Right kidney (tissue), 1 donor: ENCODE measurements at regions not wholly inside any gene's neighbourhood (a gene's known extent, or its start where the extent isn't known, plus 50 kb on each side); places are given as distances from the start of the nearest gene placed in this dataset.
"Not testable (repeated sequence)": the region's sequence is repeated elsewhere in the genome, so short reads cannot be mapped to it uniquely, and the experiment has no call there.

Source experiments
- DNase-seq: peaks from one replicate; pipeline ENCODE4 v3.0.0-alpha.2; 2016

DNA sequence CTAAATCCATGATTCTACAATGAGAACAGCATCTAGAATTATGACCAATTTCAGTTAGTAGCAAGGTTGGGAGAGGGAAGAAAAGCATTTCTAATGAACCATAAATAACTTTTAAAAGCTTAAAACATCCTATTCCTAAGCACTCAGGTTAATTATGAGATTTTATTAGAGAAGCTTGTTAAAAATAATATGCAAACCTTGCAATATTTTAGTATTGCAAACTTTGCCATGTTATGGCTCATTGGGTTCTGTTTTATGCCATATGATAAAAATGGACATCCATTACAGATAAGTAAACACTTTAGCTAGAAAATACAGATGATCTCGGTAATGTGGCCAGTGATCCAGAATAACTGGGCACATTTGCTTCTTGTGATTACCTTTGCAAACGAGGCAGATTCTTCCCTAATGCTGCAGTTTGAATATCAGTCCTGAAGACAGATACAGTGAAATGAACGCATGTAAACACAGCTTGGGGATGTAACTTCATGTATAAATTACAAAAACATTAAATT lies 447.0 kb downstream of the PLK2 start:
- no peak for DNase-seq

DNA sequence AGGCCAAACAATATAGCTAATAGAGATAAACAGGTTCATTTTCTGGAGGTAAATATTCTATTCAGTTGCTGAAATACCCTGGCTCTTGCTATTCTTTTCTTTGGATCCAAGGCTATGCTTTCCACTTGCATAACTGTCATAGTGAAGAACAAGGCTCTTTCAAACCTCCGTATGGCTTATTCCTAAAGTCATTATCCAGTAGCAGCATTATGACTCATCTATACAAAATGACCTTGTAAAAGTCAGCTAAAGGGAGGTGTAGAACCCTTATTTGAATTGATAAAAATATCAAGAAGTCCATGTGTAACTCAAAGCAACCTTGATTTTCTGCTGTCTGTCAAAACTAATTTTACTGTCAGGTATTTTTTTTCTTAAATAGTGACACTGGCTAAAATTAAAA lies 447.8 kb downstream of the PLK2 start:
- DNase-seq: no peak

DNA sequence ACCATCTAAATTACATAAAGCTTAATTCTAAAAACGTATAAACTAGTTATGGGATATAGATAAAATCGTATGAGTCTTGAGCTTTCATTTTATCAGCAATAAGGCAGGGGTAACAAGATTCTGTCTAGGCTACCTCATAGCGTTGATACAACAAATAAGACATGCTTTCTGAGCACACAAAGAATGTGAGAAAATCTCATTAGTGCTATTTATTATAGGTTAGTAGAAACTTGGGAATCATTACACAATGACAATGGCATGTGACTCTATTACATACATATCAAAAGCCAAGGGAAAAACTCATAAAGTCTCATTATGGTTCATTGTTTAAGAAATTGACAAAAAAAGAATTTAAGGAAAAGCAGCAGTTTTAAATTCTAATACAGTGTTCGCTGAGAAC lies 448.6 kb downstream of the PLK2 start:
- DNase-seq: no peak

DNA sequence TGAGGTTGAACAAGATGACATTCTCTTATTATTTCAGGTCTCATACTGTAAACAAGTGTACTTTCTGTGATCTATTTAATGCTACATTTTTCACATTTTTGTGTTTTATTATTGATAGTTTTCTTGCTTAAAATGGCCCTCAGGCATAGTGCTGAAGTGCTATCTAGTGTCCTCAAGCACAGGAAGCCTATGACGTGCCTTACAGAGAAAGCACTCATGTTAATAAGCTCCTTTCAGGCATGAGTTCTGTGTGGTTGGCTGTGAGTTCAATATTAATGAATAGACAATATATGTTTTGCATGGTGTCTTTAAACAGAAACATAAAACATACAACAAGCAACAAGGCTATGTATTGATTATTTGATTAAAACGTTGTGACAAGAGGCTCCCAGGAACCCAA lies 450.1 kb downstream of the PLK2 start:
- no peak for DNase-seq

DNA sequence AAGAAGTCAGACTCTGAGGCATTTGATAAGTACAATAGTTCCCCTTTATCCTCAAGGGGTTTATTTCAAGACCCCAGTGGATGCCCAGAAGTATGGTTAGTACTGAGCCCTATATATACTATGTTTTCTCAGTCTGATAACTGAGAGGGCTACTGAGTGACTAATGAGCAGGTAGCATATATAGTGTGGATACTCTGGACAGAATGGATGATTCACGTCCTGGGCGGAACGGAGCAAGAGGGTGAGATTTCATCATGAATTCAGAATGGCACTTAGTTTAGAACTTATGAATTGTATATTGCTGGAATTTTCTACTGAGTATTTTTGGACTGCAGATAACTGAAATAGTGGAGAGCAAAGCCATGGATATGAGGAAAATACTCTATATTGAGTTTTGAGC lies 457.6 kb downstream of the PLK2 start:
- DNase-seq: no peak

DNA sequence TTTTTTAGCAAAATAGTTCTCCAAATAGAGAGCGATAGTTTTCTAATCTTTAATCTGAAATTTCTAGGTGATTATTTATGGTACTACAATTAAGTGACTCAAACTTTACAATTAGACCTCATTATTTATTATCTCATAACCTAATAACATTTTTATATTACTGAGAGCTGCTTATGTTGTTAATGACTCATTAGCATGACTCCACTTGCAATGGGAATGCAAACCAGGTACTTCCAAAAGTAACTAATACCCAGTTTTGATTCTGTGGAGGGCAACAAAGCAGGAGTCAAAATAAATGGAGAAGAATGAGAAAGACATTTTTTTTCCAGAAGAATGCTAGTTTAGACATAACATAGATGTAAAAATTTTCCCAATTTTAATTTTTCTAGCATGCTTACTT lies 466.0 kb downstream of the PLK2 start:
- no peak for DNase-seq

DNA sequence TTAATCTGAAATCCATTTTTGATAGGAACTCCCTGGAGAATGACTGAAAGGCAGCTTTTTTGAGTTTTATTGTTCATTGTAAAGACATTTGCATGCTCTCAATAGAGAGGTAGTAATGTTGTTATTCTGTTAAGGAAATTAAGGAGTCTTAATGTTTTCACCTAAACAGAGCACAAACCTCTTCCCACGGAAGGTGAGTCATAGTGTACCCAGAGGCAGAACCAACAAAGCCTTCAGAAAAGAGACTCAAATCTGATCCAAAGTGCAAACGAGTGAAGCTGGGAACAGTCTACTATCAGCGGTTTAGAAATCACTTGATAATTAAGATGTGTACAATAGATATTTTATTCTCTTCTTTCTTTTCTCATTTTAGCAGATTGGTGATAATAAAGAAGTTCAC lies 470.5 kb downstream of the PLK2 start:
- no peak for DNase-seq

DNA sequence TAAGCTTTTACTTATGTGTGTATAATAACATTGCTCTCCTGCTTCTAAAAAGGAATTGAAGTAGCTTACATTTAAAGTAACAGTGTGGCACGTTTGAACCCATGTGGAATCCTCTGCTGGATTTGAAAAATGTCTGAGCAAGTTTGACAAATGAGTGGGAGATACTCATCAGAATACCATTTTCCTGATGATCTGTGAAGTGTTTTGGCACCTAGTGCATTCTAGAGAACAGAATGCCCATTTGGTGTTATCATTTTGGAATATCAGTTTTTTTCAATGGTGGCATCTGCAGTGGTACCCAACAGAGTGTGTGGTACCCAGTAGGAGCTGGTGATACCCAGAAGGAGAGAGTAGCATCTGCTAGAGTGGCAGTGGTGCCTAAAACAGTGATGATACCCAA lies 471.1 kb downstream of the PLK2 start:
- no peak for DNase-seq

DNA sequence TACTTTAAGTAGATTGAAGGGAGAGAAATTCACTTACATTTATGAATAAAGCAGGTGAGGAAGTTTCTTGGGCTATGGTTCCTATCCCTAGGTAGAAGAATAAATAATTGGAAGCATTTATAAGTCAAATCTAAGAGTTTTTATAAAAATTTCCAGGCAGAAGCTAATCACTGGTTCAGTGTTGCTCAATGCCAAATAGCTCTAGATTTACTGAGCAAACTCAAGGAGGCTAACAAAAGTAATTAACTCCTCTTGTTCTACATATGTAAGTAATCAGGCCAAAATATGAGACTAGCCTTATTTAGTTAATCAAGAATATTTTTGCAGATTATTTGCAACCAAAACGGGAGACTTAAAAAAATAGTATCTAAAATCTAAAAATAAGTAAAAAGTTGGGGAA lies 472.3 kb downstream of the PLK2 start:
- DNase-seq: no peak

DNA sequence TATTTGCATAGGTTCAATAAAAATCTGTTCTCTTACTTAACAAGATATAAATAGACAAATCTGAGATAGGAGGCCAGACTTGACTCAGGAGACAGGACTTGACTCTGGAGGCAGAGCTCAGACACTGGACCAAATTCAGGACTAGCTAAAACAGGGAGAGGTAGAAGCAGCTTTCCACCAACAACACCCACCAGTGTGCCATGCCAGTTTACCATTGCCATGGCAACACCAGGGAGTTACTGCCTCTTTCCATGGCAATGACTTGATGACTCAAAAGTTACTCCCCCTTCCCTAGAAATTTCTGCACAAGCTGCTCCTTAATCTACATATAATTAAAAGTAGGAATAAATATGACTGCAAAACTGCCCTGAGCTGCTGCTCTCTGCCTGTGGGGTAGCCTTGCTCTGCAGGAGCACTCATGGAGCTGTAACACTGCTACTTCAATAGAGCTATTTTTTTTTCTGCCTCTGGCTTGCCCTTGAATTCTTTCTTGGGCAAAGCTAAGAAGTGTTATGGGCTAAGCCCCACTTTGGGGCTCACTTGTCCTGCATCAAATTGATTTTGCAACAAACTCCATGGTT lies 473.0 kb downstream of the PLK2 start:
- DNase-seq: peak; percentile 8

DNA sequence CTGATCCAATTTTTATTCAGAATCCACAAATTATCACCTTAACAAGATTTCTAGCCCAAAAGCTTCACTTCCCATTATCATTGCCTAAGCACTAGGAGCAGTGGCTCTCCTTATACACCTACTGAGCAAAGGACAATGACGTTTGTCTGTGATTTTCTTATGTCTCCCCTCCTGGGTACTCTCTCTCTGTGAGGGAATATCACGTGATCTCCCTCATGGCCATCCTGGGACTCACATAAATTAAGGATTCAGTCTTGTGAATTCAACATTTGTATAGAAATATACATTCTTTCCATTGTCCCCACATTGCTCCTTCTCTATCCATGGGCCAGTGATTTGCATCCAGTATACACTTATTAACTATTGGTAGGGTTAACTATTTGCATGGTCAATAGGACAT lies 476.5 kb downstream of the PLK2 start:
- no peak for DNase-seq

DNA sequence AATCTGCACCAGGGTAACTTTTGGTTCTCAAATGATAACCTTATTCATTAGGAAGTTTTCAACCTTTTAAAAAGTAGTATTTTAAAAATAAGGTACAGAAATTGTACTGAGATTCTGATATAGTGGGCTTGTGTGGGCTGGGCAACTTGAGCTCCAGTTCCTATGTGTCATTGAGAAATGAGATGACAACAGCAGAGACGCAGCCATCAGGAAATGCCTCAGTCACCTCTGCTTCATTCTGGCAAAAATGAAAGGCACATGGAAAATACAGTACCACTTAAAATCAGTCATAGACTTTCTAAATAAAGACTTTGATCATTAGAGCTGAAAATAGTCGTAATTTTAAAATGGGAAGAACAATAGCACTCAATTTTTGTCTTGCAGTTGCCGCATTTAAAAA lies 480.2 kb downstream of the PLK2 start:
- DNase-seq: no peak

DNA sequence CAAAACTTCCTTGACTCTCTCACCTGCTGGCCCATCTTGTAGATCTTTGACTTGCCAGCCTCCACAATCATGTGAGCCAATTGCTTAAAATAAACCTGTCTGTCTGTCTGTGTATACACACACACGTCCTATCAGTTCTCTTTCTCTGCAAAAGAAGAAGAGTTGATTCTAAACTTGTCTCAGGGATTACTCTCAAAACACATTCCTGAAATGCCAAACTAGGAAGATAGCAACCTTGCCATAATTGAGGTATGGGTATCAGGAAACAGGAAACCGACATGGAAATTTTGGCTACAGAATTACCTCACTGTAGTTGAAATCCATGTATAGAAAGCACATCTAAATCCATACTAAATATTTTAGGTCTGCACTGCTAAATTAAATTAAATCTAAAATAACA lies 483.4 kb downstream of the PLK2 start:
- DNase-seq: no peak

DNA sequence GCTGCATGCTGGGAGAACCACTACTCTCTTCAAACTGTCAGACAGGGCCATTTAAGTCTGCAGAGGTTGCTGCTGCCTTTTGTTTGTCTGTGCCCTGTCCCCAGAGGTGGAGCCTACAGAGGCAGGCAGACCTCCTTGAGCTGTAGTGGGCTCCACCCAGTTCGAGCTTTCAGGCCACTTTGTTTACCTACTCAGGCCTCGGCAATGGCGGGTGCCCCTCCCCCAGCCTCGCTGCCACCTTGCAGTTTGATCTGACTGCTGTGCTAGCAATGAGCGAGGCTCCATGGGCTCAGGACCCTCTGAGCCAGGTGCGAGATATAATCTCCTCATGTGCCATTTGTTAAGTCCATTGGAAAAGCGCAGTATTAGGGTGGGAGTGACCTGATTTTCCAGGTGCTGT lies 487.8 kb downstream of the PLK2 start:
- not testable (repeated sequence) for DNase-seq

DNA sequence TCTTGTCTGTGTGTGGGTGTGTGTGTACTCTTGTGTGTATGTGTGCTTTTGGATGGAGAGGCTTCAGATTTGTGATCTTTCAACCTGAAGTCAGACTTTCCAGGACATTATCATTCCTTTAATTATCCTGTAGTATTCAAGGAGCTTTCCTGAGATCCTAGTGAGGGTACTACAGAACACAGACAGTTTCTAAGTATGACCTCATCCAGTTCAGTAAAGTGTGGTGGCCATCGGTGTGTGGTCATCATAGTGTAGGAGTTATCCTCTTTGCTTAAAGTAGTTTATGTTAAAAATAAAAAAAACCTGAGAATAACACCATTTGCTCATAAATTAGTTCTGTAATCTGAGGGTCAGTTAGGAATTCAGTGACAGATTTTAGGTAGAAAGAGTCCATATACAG lies 478.0 kb upstream of the ACTBL2 start:
- no peak for DNase-seq

DNA sequence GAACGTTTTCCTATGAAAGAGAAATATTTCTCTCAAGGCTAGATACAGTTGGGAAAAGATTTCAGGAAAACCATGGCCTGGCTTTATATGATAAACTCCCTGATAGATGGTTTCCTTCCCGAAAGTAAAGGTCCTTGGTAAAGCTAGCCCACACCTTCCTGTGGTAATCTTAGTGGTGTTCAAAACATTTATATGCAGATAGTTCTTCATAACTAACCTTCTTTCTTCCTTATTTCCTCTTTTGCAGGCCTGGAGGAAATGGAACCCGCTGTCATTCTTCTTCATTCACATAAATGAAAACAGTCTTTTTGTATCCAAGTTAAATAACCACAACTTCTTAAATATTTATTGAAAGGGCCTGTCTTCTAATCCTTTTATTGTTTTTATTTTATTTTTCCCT lies 474.0 kb upstream of the ACTBL2 start:
- DNase-seq: no peak

DNA sequence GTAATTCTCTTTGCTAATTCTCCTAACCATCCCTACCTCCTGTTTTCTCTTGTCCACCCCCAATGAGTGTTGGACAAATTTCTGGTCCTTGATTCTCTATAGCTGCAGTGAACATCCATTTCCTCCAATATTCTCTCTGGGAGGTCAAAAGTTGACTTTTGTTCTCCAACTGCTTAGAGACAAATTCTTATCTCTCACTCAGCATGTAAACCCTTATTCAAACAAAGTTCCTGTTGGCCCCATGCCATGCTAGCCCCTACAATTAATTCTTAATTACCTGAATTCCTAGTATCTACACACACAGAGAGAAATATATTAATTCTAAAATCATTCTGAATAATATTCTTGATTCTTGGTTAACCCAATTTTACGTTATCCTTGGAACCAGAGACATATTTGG lies 472.9 kb upstream of the ACTBL2 start:
- DNase-seq: no peak

DNA sequence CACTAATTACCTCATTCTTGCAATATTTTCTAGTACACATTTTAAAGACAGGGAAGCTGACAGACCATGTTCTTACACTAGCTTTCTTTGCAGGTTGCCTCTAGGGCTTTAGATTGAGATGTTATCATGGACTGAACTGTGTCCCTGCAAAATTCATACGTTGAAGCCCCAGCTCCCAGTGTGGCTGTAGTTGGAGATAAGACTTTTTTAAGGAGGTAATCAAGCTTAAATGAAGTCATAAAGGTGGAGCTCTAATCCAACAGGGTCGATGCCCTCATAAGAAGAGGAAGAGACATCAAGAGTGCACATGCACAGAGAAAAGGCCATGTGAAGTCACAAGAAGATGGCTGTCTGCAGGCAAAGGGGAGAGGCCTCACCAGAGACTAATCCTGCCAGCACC lies 471.2 kb upstream of the ACTBL2 start:
- no peak for DNase-seq

DNA sequence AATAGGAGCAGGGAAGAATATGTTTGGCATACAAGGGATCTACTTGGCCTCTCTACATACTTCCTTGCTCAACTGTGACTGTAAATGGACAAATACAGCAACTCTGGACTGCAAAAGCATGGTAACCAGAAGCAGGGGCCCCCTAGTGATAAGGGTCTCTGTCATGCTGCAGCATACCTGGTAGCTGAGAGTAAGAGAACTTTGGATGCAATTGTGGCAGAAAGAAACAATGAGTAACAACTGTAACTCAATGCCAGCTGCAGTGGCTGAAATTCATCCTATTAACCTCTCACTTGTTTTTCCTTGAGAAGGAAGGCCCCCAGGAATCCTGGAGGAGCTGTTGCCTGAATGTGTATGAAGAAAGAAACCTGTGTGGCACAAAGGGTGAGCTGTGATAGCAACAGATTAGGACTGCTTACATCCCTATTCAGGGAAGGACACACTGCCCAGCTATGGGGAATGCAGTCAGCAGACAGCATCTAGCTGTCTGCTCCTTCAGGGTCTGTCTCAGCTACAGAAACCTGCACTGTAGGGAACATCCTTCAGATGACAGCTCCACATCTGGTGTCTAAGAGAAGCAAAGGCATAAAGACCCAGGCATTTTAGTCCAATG lies 468.1 kb upstream of the ACTBL2 start:
- DNase-seq: no peak

DNA sequence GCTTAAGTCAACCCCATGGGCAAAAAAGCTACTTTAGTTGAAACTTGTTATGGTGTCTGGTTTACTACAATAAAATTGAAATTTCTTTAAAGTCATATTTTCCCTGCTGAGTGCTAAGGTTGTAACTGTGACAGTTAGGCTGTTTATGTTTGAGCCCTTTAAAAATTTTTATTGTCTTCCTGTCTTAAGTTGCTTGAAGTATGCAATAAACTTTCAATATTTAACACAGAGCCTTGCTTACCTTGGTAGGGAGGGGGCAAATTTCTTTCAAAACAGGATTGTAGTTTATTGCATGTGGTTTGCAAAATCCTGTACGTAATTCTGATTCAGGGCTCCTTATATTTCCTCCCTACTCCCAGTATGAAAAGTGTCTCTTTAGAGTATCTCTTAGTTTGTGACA lies 465.5 kb upstream of the ACTBL2 start:
- DNase-seq: no peak

DNA sequence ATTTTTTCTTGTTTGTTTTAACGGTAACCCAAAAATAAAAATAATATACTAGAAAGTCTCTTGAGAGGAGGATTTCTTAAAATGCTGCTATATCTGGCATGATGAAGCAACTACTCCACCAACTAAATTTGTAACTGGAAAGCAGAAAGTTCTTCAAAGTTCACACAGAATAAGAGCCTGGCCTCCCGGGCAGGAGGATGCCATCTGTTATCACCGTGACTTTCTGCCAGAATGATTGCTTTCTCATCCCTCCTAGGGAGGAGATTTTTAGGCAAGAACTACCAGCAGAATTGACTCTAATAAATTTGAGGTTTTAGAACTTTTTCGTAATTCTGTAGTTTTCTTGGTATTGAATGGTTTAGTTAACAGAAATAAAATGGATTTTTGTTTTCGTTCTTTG lies 464.6 kb upstream of the ACTBL2 start:
- DNase-seq: no peak

DNA sequence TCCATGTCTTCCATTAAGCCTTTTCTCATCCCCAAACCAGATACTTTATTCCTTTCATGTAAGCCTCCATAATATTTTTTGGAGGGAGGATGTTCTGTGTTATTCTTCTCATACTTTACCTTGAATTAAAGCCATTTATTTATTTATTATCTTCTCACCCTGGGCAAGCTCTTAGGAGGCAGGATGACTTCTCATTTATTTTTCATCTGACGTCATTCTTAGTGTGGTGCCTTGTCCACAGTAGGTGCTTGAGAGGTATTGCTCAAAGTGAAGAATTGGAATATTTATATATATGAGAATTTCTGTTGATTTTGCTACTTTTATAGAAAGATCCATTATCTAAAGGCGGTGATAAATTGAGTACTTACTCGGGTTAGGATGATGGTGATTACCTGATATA lies 458.3 kb upstream of the ACTBL2 start:
- DNase-seq: no peak

DNA sequence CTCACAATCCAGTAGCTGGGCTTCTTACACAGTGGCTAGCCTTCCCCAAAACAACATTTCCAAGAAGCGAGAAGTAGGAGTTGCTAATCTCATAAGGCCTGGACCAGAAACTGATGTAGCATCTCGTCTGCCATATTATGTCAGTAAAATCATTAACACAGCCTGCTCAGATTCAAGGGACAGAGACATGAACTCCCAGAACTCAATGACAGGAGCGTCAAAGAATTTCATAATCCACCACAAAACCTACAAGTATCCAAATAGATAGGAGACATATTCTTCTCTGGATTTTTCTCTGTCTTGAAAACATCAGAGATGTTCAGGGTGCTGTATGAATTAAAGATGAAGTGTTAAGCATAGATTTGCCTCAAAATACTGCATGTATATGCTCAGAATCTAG lies 457.6 kb upstream of the ACTBL2 start:
- DNase-seq: no peak

DNA sequence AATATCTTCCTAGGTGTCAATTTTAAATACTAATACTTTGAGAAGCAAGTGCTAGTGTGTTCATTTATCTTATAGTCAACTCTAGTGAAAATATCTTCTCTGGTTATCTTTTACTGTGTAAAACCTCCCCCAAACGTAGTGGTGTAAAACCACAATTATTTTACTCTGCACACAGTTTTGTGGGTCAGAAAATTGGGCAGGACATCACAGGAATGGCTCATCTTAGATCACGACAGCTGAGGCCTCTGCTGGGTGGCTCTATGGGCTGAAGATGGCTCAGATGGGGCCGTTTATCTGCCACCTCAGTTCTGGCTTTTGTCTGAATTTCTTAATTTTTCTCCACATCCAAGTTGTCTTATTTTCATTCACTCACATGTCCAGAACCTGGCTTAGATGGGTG lies 457.2 kb upstream of the ACTBL2 start:
- no peak for DNase-seq

DNA sequence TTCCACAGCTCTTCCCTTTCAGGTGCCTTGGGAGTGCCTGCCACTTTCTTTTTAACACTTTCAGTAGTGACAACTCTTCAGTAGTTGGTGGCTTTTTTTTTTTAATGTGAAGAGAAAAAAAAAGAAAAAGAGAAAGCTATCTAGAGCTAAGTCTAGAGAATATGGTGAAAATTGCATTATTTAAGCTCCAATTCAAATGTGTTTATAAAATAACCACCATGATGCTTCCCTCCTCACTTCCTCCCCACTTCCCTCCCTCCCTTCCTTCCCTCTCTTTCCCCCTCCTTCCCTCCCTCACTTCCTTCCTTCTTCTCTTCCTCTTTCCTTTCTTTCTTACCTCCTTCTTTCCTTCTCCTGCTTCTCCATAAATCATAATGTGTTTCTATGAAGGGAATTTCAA lies 456.7 kb upstream of the ACTBL2 start:
- DNase-seq: no peak
